ENCODE measurements at regions not wholly inside any gene's neighbourhood (a gene's known extent, or its start where the extent isn't known, plus 50 kb on each side); places are given as distances from the start of the nearest gene placed in this dataset.

DNA sequence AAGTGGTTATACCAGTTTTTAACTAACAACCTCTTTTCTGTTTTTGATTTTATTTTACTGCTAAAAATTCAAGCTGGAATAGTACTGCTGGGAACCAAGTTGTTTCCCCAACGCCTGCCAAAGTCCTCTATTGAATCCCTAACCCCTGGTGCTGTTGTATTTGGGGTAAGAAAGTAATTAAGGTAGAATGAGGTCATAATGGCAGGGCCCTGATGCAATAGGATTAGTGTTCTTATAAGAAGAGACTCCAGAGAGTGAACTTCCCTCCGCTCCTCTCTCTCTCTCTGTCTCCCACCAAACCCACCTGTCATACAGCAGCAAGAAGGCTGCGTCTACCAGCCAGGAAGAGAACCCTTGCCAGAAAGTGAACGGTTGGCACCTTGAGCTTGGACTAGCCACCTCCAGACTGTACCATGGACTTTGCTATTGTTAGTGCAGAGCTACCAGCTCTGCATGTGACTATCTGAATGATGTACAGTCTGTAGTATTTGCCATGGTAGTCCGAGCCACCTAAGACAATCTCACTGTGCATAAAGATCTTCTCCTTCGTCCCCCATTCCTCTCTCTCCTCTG is 86.5 kb upstream of the KLF6 start:
- TF ChIP-seq ZNF157 (tag by site-specific recombination; IDR thresholded peaks at IDR 0.05) (no peak), KLF1 (tag by site-specific recombination; IDR thresholded peaks at IDR 0.05) (no peak), ZNF423 (tag by site-specific recombination; IDR thresholded peaks at IDR 0.05) (no peak), YY1 (tag by site-specific recombination; IDR thresholded peaks at IDR 0.05) (no peak), TCF7L2 (IDR thresholded peaks at IDR 0.05; ENCODE audit: borderline replicate concordance, low read depth, low read length) (no peak), PRDM1 (tag by site-specific recombination; IDR thresholded peaks at IDR 0.05) (no peak), ZNF785 (tag by site-specific recombination; IDR thresholded peaks at IDR 0.05) (no peak), ZNF239 (tag by site-specific recombination; IDR thresholded peaks at IDR 0.05) (no peak), ZFHX2 (tag by site-specific recombination; conservative IDR thresholded peaks at IDR 0.05) (no peak)
- TF ChIP-seq, protein P1, sequence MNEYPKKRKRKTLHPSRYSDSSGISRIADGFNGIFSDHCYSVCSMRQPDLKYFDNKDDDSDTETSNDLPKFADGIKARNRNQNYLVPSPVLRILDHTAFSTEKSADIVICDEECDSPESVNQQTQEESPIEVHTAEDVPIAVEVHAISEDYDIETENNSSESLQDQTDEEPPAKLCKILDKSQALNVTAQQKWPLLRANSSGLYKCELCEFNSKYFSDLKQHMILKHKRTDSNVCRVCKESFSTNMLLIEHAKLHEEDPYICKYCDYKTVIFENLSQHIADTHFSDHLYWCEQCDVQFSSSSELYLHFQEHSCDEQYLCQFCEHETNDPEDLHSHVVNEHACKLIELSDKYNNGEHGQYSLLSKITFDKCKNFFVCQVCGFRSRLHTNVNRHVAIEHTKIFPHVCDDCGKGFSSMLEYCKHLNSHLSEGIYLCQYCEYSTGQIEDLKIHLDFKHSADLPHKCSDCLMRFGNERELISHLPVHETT (tag by site-specific recombination; IDR thresholded peaks at IDR 0.05): no peak
- TF ChIP-seq, protein P2, sequence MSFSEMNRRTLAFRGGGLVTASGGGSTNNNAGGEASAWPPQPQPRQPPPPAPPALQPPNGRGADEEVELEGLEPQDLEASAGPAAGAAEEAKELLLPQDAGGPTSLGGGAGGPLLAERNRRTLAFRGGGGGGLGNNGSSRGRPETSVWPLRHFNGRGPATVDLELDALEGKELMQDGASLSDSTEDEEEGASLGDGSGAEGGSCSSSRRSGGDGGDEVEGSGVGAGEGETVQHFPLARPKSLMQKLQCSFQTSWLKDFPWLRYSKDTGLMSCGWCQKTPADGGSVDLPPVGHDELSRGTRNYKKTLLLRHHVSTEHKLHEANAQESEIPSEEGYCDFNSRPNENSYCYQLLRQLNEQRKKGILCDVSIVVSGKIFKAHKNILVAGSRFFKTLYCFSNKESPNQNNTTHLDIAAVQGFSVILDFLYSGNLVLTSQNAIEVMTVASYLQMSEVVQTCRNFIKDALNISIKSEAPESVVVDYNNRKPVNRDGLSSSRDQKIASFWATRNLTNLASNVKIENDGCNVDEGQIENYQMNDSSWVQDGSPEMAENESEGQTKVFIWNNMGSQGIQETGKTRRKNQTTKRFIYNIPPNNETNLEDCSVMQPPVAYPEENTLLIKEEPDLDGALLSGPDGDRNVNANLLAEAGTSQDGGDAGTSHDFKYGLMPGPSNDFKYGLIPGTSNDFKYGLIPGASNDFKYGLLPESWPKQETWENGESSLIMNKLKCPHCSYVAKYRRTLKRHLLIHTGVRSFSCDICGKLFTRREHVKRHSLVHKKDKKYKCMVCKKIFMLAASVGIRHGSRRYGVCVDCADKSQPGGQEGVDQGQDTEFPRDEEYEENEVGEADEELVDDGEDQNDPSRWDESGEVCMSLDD (tag by site-specific recombination; IDR thresholded peaks at IDR 0.05): no peak
- TF ChIP-seq, protein P3, sequence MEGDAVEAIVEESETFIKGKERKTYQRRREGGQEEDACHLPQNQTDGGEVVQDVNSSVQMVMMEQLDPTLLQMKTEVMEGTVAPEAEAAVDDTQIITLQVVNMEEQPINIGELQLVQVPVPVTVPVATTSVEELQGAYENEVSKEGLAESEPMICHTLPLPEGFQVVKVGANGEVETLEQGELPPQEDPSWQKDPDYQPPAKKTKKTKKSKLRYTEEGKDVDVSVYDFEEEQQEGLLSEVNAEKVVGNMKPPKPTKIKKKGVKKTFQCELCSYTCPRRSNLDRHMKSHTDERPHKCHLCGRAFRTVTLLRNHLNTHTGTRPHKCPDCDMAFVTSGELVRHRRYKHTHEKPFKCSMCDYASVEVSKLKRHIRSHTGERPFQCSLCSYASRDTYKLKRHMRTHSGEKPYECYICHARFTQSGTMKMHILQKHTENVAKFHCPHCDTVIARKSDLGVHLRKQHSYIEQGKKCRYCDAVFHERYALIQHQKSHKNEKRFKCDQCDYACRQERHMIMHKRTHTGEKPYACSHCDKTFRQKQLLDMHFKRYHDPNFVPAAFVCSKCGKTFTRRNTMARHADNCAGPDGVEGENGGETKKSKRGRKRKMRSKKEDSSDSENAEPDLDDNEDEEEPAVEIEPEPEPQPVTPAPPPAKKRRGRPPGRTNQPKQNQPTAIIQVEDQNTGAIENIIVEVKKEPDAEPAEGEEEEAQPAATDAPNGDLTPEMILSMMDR (tag by site-specific recombination; IDR thresholded peaks at IDR 0.05): no peak
- TF ChIP-seq, protein P4, sequence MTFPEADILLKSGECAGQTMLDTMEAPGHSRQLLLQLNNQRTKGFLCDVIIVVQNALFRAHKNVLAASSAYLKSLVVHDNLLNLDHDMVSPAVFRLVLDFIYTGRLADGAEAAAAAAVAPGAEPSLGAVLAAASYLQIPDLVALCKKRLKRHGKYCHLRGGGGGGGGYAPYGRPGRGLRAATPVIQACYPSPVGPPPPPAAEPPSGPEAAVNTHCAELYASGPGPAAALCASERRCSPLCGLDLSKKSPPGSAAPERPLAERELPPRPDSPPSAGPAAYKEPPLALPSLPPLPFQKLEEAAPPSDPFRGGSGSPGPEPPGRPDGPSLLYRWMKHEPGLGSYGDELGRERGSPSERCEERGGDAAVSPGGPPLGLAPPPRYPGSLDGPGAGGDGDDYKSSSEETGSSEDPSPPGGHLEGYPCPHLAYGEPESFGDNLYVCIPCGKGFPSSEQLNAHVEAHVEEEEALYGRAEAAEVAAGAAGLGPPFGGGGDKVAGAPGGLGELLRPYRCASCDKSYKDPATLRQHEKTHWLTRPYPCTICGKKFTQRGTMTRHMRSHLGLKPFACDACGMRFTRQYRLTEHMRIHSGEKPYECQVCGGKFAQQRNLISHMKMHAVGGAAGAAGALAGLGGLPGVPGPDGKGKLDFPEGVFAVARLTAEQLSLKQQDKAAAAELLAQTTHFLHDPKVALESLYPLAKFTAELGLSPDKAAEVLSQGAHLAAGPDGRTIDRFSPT (tag by site-specific recombination; IDR thresholded peaks at IDR 0.05): no peak
